GM19240 (cell line): ENCODE measurements at regions not wholly inside any gene's neighbourhood (a gene's known extent, or its start where the extent isn't known, plus 50 kb on each side); places are given as distances from the start of the nearest gene placed in this dataset.
"Not testable (repeated sequence)": the region's sequence is repeated elsewhere in the genome, so short reads cannot be mapped to it uniquely, and the experiment has no call there.

ENCODE experiments used
- DNase-seq: peaks from one replicate; pipeline ENCODE4 v3.0.0; 2011; ENCODE audit warnings: low spot score; ENCODE audit not compliant: insufficient read length

DNA sequence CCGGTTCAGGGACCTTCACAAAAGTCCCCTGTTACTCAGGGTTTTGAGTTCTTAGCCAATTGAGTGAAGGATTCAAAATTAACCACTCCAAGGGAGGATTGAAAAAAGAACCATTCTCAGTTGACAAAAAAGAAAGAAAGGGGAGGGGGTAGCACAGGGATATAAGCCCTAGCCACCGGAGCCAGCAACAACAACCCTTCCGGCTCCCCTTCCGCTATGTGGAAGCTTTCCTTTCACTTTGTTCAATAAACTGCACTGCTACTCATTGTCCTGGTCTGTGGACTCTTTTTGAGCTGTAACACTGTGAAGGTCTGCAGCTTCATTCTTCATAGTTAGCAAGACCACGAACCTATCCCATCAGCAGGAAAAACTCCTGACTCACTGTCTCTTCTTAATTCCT lies 1488.1 kb upstream of the PRR20A start:
- no peak for DNase-seq

DNA sequence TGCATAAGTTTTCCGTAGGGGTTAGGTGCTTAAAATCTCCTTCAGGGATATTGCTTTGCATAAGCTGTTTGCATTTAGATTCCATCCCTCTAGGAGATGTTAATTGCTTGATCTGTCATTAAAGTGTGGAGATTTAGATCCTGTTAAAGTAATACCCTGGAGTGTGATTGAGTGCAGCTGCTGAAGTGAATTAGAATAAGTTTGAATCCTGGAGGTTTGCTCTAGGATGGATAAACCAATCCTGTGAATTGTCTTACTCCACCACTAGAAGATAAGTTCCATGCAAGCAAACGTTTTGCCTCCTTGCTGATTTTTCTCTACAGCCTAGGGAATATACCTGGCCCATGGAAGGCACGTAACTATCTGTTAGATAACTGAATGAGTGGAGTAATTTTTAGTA lies 1487.2 kb upstream of the PRR20A start:
- DNase-seq: no peak

DNA sequence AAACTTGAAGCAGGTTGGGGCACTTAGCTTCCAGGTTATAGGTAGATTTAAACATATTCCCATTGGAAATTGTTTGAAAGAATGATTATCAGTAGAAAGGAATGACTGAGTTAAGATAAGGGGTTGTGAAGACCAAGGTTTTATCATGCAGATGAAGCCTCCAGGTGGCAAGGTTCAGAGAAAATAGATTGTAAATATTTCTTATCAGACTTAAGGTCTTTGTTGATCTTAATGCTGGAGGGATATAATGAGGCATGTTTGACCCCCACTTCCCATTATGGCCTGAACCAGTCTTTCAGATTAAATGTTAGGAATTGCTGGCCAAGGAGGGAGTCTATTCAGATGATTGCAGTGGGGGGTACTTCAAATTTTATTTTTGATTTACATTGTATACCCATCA lies 1486.5 kb upstream of the PRR20A start:
- DNase-seq: no peak

DNA sequence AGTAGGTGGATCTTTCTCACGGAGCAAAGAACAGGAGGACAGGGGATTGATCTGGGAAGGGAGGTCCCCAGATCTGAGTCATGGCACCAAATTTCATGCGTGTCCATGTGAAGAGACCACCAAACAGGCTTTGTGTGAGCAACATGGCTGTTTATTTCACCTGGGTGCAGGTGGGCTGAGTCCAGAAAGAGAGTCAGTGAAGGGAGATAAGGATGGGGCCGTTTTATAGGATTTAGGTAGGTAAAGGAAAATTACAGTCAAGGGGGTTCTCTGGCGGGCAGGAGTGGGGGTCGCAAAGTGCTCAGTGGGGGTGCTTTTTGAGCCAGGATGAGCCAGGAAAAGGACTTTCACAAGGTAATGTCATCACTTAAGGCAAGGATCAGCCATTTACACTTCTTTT lies 1480.5 kb upstream of the PRR20A start:
- DNase-seq: not testable (repeated sequence)

DNA sequence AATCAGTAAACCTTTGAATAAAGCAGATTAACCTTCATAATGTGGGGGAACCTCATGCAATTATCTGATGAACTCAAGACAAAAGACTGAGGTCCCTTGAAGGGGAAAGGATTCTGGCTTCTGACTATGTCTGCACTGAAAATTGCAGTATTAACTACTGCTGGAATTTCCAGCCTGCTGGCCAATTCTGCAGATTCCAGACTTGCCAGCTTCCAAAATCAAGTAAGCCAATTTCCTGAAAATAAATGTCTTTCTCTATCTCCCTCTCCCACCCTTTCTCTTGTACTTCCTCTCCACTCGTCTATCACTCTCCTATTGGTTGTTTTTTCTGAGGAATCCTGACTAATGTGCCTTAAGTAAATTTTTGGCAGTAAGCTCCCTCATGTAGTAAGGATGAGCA lies 1479.9 kb upstream of the PRR20A start:
- DNase-seq: no peak

DNA sequence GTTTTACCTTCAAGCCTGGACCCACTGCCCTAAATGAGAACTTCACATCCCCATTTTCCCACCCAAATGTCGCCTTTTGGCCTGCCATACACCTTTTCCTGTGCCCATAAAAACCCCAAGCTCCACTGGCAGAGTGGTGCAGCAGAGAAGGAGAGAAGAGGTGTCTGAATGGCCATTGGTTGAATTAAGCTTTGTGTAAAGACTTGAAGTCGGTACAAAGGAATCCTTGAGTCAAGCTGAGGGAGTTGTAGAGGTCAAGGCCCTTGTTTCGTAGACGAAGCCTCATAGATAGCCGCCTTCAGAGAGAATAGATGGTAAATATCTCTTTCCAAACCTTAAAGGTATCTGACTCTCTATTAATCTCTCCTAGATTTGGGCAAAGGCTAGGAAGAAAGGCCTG lies 1479.2 kb upstream of the PRR20A start:
- no peak for DNase-seq

DNA sequence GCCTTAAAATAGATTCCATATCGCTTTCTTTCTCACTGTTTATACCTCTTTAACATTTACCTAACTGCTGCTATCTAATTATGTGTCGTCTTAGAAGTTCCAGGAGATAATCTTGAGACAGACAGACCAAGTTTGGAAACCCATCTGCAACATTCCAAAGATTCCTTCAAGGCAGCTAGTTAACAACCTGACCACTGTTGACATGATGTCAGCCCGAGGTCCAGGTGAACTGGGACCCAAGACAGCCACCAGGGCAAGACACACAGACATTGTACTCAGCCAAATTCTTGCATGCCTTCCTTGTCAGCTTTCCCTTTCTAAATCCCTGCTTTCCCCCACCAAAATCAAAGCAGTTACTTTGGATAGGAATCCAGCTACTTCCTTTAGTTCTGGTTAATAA lies 1476.5 kb upstream of the PRR20A start:
- DNase-seq: no peak

DNA sequence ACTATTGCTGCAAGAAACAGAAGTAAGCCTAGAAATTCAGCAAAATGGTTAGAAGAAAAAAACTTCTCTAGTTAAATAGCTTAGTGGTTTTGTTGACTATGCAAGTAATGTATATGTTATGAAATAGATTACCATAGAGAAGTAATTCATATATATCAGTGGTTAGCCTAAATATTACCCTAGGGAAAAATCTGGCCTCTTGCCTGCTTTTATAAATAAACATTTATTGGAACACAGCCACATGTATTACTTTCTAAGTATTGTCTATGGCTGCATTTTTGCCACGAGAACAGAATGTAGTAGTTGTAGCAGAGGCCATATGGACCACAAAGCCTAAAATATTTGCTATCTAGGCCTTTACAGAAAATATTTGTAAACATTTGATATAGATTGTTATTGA lies 1471.7 kb upstream of the PRR20A start:
- DNase-seq: no peak

DNA sequence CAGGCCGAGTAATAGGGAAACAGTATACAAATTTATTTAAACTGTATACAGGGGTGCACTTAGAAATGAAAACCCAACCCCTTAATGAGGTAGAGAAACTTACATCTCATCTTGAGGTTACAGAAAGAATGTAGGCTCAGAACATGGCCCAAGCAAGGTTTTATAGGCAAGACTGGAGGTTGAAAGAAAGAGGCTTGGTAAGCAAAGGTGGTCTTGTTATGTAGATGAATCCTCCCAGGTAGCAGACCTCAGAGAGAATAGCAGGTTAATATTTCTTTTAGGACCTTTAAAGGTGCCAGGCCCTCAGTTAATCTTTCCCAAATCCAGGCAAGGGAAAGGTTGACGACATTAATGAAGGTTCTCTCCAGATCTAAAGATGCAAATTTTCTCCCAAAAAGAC lies 1466.8 kb upstream of the PRR20A start:
- DNase-seq: no peak

DNA sequence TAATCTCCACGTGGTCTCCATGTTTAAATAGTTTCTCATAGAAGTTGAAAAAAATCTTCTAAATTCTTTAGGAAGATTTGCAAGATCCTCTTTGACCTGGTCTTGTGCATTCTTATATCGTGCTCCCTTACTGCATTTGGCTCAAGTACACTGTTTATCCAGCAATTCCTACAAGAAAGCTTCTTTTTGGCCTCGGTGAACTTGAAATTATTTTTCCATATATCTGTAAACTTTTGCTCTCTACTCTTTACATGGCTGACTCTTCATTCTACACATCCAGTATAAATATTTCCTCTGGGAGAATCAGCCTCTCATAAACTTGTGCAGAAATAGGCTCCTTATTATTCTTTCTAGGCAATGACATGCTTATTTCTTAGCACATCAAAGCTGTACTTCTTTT lies 1457.9 kb upstream of the PRR20A start:
- no peak for DNase-seq

DNA sequence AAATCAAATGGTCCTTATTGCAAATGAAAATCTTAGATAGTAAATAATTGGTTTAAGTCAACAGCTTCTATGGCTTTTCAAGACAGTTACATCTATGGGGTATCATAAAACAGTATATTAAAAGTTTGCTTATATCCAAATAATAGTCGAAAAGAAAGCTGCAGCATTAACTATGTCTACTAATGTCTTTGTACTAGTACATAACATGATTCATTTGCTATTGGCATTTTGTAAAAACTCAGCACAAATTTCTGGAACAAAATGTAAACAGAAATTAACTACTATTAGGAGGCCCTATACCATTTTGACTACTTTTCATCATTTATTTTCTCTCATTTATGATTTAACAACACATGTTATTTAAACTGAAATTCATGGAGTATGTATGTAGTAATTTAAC lies 1435.2 kb upstream of the PRR20A start:
- no peak for DNase-seq

DNA sequence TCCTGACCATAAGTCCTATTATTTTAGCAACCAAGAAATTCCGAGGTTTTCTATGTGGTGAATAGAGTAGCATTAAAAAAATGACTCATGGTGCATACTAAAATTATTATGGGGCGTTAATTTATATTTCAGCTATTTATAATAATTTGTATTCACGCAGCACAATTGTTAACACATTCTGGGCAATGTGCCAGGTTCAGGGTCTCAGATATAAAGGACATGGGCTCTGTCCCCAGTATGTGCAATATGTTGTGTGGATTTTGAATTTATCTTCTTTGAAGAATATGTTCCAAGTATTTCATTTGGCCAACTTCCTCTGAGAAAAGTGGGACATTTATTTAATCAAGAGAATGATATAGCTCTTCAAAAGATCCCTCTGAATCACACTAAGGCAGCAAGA lies 1434.7 kb upstream of the PRR20A start:
- no peak for DNase-seq

DNA sequence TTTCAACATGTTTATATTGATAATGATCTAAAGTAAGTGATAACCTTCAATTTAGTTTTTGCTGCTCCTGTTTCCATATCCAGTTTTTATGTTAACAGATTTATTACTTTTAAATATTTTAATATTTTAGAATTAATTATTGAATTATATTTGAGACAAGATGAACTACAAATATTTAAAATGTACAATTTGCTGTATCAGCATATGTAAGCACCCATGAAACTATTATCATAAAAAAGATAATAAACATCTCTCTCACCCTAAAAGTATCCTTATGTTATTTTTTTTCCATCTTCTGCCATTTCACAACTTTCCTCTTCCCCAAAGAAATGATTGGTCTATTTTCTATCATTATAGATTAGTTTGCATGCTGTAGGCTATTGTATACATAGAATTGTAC lies 1426.6 kb upstream of the PRR20A start:
- no peak for DNase-seq

DNA sequence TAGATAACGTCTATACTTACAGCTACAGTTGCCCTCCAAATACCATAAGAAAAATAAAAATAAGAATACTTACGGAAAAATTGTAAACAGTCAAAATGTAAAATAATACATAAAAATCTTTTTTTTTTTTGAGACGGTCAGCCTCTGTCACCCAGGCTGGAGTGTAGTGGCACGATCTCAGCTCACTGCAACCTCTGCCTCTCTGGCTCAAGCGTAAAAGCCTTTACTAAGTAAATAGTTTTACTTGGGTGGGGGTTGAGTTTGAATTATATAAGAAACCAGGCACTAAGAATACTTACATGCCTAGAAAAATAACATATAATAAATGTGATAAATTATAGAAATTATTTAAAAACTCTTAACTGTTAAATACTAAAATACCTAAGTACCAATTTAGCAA lies 1413.0 kb upstream of the PRR20A start:
- no peak for DNase-seq

DNA sequence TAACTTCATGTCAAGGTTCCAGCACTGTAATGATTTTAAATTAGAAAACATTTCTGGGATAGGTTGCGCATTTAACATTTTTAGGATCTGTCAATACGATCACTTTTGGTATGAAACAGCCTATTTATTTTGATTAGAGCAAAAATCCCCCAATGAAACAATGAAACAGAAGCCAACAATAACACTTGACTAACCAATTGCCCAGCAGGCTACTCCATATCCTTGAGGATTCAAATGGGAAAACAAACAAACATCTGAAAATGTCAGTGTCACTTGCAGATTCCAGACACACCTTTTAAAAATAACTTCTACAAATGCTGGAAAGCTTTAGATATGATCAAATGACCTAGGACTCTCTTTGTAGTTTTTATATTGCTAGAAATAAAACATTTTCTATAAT lies 1412.5 kb upstream of the PRR20A start:
- no peak for DNase-seq

DNA sequence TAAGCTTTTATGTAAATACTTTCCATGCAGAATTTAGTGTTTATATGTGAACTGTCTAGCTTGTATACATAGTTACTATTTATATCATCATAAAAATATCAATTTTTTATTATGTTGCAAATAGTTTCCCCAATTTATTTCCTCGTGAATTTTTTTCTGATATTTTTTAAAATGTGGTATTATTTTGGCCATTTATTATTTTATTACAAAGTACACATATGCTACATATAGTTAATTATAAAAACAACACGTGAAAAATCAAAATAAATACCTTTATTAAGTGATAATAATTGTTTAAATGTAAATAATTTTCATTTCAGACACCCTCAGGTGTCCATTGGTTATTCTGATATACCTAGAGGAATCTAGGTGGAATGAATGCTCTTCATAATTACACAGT lies 1394.9 kb upstream of the PRR20A start:
- no peak for DNase-seq

DNA sequence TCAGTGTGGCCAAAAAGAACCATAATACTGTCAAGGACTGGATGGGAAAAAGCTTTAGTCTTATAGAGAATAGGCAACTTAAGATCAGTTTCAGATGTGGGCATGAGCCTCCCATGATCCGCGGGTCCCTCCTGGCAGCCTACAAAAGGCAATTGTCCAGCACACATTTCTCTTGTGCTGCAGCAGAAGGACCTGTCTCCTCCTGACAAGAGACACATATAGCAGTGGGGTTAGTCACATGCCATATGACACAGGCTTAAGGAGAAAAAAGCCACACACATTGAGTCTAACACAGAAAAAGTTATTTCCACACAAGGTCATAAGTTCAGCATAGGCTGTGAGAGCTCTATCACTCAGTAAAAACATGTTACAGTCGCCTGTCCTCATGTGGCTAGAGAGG lies 1378.7 kb upstream of the PRR20A start:
- DNase-seq: no peak

DNA sequence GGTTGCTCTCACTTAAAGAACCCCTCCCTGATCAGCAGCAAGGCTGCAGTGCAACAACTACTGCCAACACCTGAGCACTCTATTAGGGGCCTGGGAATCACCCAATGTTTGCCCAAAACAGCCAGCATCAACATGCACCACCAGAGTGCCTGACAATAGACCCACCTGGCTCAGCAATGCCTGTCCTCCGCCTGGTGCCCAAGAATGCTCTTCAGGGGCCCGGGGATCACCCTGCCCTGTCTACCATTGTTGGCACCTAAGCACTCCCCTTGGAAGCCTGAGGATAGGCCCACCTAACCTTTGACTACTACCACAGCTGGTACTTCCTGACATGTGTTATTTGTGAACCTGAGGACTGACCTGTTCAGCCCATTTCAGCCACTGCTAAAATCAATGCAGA lies 1363.1 kb upstream of the PRR20A start:
- DNase-seq: no peak

DNA sequence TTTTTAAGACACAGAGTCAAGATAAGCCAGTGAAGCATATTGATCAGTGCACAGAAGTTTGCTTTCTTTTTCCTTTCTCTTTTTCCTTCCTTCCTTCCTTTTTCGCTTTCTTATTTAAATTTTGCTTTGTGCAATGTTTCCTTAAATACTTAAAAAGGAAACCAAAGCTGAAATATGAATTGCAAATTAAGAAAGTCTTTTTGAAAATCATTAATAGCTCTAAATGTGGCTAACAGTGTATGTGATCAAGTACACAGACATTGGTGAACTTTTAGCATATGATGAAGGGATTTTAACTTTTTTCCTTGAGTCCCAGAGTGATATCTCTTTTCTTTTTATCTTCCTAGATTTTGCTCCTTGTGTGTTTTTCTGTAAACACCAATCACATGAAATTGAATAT lies 1356.9 kb upstream of the PRR20A start:
- no peak for DNase-seq

DNA sequence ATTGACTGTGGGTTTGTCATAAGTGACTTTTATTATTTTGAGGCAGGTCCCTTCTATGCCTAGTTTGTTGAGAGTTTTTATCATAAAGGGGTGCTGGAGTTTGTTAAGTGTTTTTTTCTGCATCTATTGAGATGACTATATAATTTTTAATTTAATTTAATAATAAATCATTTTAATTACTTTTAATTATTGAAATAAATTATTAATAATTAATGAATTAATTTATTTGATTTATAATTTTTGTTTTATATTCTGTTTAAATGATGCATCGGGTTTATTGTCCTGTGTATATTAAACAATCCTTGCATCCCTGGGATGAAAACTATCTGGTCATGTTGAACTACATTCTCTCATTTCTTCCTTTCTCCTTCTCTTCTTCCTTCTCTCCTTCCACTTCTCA lies 1352.2 kb upstream of the PRR20A start:
- DNase-seq: no peak

DNA sequence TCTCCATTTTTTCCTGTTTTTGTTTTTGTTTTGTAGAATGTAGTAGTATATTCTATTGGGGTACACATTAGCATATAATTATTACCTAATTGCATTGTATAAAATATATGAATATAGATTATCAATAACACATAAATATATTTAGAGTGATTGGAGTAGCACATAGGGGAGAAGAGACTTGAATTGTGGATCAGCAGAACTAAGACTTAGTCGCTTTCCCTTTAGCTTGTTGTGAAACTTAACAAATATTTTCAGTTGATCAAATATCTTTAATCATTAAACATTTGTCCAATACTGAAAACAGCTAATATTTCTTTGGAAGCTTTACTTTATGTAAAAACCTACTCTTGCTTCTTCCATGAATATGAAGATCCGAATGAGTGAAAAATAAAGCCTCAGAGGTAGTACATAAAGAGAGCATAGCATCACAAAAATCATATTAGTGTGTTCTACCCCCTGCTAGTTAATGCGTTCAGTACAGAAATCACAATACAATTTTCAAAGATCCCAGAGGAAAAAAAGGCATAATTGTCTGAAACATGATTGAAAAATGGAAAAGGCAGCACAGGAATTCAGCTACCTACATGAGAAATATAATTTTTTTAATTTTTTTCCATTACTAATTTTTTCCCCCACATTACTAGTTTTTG lies 1348.0 kb upstream of the PRR20A start:
- no peak for DNase-seq

DNA sequence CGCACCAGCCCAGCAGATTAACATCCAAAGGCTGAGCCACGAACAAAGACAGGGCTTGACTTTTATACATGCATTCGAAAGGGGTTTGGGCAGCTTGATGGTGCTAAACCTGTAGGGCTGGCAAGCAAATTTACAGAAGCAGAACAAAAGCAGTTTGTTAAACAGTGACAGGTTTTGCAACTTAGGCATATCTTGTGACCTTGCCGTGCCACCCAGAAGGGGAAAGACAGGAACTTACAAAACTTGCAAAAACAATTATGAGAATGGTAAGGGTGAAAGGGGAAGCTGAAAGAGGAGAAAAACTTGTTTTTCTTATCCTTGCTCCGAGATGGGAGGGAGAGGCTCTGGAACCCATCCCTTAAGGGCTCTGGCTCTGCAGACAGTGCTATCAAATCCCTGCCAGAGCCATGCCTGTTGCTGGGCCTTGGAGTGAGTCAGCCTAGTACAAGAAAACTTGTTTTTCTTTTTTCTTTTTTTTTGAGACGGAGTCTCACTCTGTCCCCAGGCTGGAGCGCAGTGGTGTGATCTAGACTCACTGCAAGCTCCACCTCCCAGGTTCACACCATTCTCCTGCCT lies 1325.2 kb upstream of the PRR20A start:
- DNase-seq: no peak

DNA sequence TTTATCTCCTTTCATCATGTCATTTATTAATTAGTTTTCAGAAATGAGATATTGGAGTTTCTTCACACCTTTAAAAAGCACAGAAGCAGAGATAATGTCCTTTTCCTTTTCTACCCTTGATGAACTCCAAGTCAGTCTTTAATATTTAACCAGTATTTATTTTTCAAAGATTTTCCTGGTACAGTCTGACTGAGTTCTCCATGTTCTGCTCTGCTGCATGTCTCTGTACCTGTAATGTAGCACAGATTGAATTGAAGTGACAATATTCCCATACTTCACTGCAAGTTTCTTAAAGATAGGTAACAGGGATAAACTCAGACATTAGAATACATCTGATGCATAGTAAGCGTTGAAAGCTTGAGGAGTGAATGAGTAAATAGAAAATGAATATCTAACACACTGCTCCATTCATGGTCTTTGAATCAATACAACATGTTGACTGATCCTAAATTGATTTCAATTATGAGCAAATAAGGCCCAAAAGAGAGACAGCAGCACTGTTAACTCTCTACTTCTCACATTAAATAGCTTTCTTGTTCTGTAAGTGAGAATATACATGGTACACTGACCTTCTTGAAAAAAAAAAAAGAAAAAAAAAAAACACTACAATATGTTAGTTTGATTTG lies 1323.6 kb upstream of the PRR20A start:
- DNase-seq: no peak
